T-cell (primary cell): ENCODE measurements at regions not wholly inside any gene's neighbourhood (a gene's known extent, or its start where the extent isn't known, plus 50 kb on each side); places are given as distances from the start of the nearest gene placed in this dataset.

Source experiments
- ATAC-seq, 4 experiments: fragments of 200-7000 bp in 3 of 4; fragments of 150-1000 bp in 1 of 4; cut with Tn5 transposase; replicated peaks in 1 of 4; 1 replicate in 3 of 4; 2 replicates in 1 of 4; pipeline ENCODE4 v1.10.0; 2021; ENCODE audit warnings: moderate library complexity in 3 of 4, mild to moderate bottlenecking in 2 of 4, moderate number of reproducible peaks in 1 of 4
- CTCF ChIA-PET, 2 donors: fragments of 300-600 bp; sonication (Branson Sonifier 250); formaldehyde crosslinking; loops; one replicate each; lab custom pipeline; 2022; ENCODE audit warnings: antibody characterized with exemption in 2 of 2; lab: Charles Lee
- POLR2A ChIA-PET, 2 donors: fragments of 300-600 bp; sonication (Branson Sonifier 250); formaldehyde crosslinking; loops; one replicate each; lab custom pipeline; 2022; ENCODE audit warnings: antibody characterized with exemption in 2 of 2; lab: Charles Lee
- DNase-seq, 35 experiments: peaks; one replicate each; pipeline versions ENCODE4 v3.0.0 to v3.0.0-alpha.2; 2013 to 2023
- H3K27ac ChIP-seq: one replicate; pipeline ENCODE4 v1.5.1; 2013; ENCODE audit warnings: low read length
- H3K27me3 ChIP-seq, 2 experiments: replicated peaks in 1 of 2; 1 replicate in 1 of 2; 2 replicates in 1 of 2; pipeline versions ENCODE4 v1.6.1 to v1.7.0; 2013; ENCODE audit warnings: low read length in 1 of 2, mixed read lengths in 1 of 2; ENCODE audit not compliant: control insufficient read depth in 2 of 2, insufficient read depth in 2 of 2; ENCODE audit errors: extremely low read depth in 1 of 2
- H3K36me3 ChIP-seq, 2 donors: 1 replicate in 1 of 2; 2 replicates in 1 of 2; pipeline versions ENCODE4 v1.6.1 to v1.7.0; 2013; ENCODE audit warnings: low read length in 1 of 2; ENCODE audit not compliant: control insufficient read depth in 2 of 2, insufficient read depth in 1 of 2; ENCODE audit errors: extremely low read depth in 1 of 2
- H3K4me1 ChIP-seq, 2 experiments: 1 replicate in 1 of 2; 2 replicates in 1 of 2; pipeline versions ENCODE4 v1.6.1 to v1.7.0; 2013; ENCODE audit warnings: low read length in 2 of 2, mixed read lengths in 1 of 2; ENCODE audit not compliant: insufficient read depth in 2 of 2, control insufficient read depth in 1 of 2; ENCODE audit errors: extremely low read depth in 1 of 2
- H3K4me3 ChIP-seq, 2 donors: 1 replicate in 1 of 2; 2 replicates in 1 of 2; pipeline versions ENCODE4 v1.5.1 to v1.7.0; 2013; ENCODE audit warnings: mild to moderate bottlenecking in 2 of 2, low read length in 1 of 2, moderate library complexity in 1 of 2; ENCODE audit not compliant: control insufficient read depth in 1 of 2; ENCODE audit errors: extremely low read depth in 1 of 2
- H3K9me3 ChIP-seq: 2 replicates; pipeline ENCODE4 v1.7.0; 2013
- H3K27ac Mint-ChIP-seq, 2 donors: one replicate each; pipeline ENCODE4 v1.8.0; 2020 to 2021; ENCODE audit warnings: mild to moderate bottlenecking in 2 of 2, mixed read lengths in 2 of 2
- H3K27me3 Mint-ChIP-seq, 2 donors: one replicate each; pipeline ENCODE4 v1.8.0; 2021 to 2022; ENCODE audit warnings: mixed read lengths in 2 of 2
- H3K36me3 Mint-ChIP-seq: one replicate; pipeline ENCODE4 v1.8.0; 2021; ENCODE audit warnings: mixed read lengths
- H3K4me1 Mint-ChIP-seq, 3 donors: one replicate each; pipeline ENCODE4 v1.8.0; 2020 to 2022; ENCODE audit warnings: mixed read lengths in 3 of 3, mild to moderate bottlenecking in 1 of 3
- H3K4me3 Mint-ChIP-seq, 3 donors: one replicate each; pipeline ENCODE4 v1.8.0; 2020 to 2022; ENCODE audit warnings: mild to moderate bottlenecking in 3 of 3, mixed read lengths in 3 of 3, moderate library complexity in 3 of 3
- H3K9me3 Mint-ChIP-seq, 3 donors: one replicate each; pipeline ENCODE4 v1.8.0; 2020 to 2022; ENCODE audit warnings: mixed read lengths in 3 of 3
- WGBS: methylation state at CpG from one replicate; pipeline ENCODE4 v1.1.5; 2013; ENCODE audit warnings: missing lambda C conversion rate; ENCODE audit not compliant: insufficient coverage; 5-methylcytosine and 5-hydroxymethylcytosine counted together

GRCh38 chr7:88401009-88401623 lies 94.4 kb upstream of the STEAP4 start:
- POLR2A ChIA-PET, result no interaction called here
- no peaks in the 10 kb centered on the region for H3K9me3 ChIP-seq
- H3K27ac Mint-ChIP-seq, result no peak overlapping the region
- WGBS, result no CpG with 5 or more reads among the region's 4 CpGs
- no peaks in the 10 kb centered on the region for H3K4me1 ChIP-seq
- H3K9me3 Mint-ChIP-seq, result no peaks in the 10 kb centered on the region
- no peaks in the 10 kb centered on the region for H3K27me3 ChIP-seq
- H3K36me3 Mint-ChIP-seq, result no peaks in the 10 kb centered on the region
- peaks cover 0 to 2% (median 0%) of the 10 kb centered on the region in 3 donors for H3K4me1 Mint-ChIP-seq
- H3K4me3 ChIP-seq, result no peak overlapping the region
- CTCF ChIA-PET, result no interaction called here
- H3K27ac ChIP-seq, result no peak overlapping the region
- H3K4me3 Mint-ChIP-seq, result no peak overlapping the region
- H3K36me3 ChIP-seq, result no peaks in the 10 kb centered on the region
- ATAC-seq (no peak), DNase-seq (peak in 1 of 35 experiments; percentile 12)
- peaks cover 4% of the 10 kb centered on the region in 2 donors for H3K27me3 Mint-ChIP-seq

GRCh38 chr7:88399696-88400240 lies 93.1 kb upstream of the STEAP4 start:
- H3K4me1 ChIP-seq, result no peaks in the 10 kb centered on the region
- no peaks in the 10 kb centered on the region for H3K9me3 ChIP-seq
- H3K36me3 ChIP-seq, result no peaks in the 10 kb centered on the region
- Mint-ChIP-seq H3K27me3 (peaks cover 4% of the 10 kb centered on the region in 2 donors), H3K36me3 (no peaks in the 10 kb centered on the region), H3K9me3 (no peaks in the 10 kb centered on the region), H3K27ac (no peak overlapping the region), H3K4me1 (peaks cover 0 to 2% (median 0%) of the 10 kb centered on the region in 3 donors), H3K4me3 (no peak overlapping the region)
- ChIA-PET POLR2A (interaction anchor here in 1 of 2 donors (0.7 kb wide), 1 partner anchor 81 kb away, joined by 6 read pairs; no protein-coding TSS in a partner anchor), CTCF (interaction anchor here (0.6 to 0.7 kb wide), 3 partner anchors 115 to 1747 kb away, joined by 4 to 7 read pairs (median 4); no protein-coding TSS in a partner anchor)
- DNase-seq (no peak), ATAC-seq (no peak)
- 93% methylated on average over 2 of the region's 5 CpGs for WGBS
- no peak overlapping the region for H3K27ac ChIP-seq
- no peak overlapping the region for H3K4me3 ChIP-seq
- H3K27me3 ChIP-seq, result no peaks in the 10 kb centered on the region

- peaks cover 0 to 2% (median 0%) of the 10 kb centered on the region in 3 donors for H3K4me1 Mint-ChIP-seq
- H3K27ac ChIP-seq, result no peak overlapping the region
- H3K4me3 Mint-ChIP-seq, result no peak overlapping the region
- ChIA-PET CTCF (interaction anchor here (0.6 to 0.7 kb wide), 3 partner anchors 115 to 1589 kb away, joined by 4 to 6 read pairs (median 4); no protein-coding TSS in a partner anchor), POLR2A (interaction anchor here in 1 of 2 donors (0.7 kb wide), 1 partner anchor 81 kb away, joined by 6 read pairs; no protein-coding TSS in a partner anchor)
- H3K27ac Mint-ChIP-seq, result no peak overlapping the region
- no peak overlapping the region for H3K4me3 ChIP-seq
- H3K9me3 Mint-ChIP-seq, result no peaks in the 10 kb centered on the region
- H3K4me1 ChIP-seq, result no peaks in the 10 kb centered on the region
- no peaks in the 10 kb centered on the region for H3K9me3 ChIP-seq
- DNase-seq (no peak), ATAC-seq (no peak)
- H3K27me3 Mint-ChIP-seq, result peaks cover 4% of the 10 kb centered on the region in 2 donors
- H3K36me3 Mint-ChIP-seq, result no peaks in the 10 kb centered on the region
- no peaks in the 10 kb centered on the region for H3K36me3 ChIP-seq
- H3K27me3 ChIP-seq, result no peaks in the 10 kb centered on the region
- WGBS, result 82% methylated on average over 3 of the region's 9 CpGs
Measured at GRCh38 chr7:88399036-88399435, 92.3 kb upstream of the STEAP4 start.

DNA sequence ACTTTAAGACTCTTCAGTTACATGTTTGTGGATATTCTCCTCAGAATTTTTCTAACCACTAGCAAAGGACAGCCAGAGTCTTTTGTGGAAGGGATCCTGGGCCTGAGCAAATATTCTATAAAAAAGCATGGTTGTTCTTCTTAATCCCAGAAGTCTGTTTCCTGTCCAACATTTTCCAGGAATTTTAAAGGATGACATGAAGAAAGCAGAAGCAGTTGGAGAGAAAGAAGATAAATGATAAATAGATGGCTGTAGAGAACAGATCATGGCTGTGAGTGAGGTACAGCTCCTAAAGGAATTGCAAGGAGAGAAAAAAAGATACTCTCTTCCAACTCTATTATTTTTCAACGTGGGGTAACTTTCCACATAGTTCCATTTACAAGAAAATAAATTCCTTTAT lies 91.8 kb upstream of the STEAP4 start:
- CTCF ChIA-PET, result interaction anchor here in 1 of 2 donors (0.7 kb wide), 1 partner anchor 1590 kb away, joined by 6 read pairs; no protein-coding TSS in a partner anchor
- no peak for ATAC-seq
- Histone ChIP-seq H3K4me1 (no peaks in the 10 kb centered on the region), H3K27me3 (no peaks in the 10 kb centered on the region), H3K4me3 (no peak overlapping the region), H3K9me3 (no peaks in the 10 kb centered on the region), H3K36me3 (no peaks in the 10 kb centered on the region), H3K27ac (no peak overlapping the region)
- Mint-ChIP-seq H3K27ac (no peak overlapping the region), H3K36me3 (no peaks in the 10 kb centered on the region), H3K4me1 (peaks cover 0 to 2% (median 0%) of the 10 kb centered on the region in 3 donors), H3K9me3 (no peaks in the 10 kb centered on the region), H3K4me3 (no peak overlapping the region), H3K27me3 (peaks cover 4% of the 10 kb centered on the region in 2 donors)
- POLR2A ChIA-PET, result no interaction called here
- DNase-seq, result no peak
- no CpG with 5 or more reads among the region's 1 CpG for WGBS

- H3K9me3 Mint-ChIP-seq, result no peaks in the 10 kb centered on the region
- no peaks in the 10 kb centered on the region for H3K27me3 ChIP-seq
- CTCF ChIA-PET, result no interaction called here
- peaks cover 4 to 9% of the 10 kb centered on the region in 2 donors for H3K27me3 Mint-ChIP-seq
- H3K27ac Mint-ChIP-seq, result no peak overlapping the region
- no peak overlapping the region for H3K4me3 ChIP-seq
- no peak for DNase-seq
- H3K27ac ChIP-seq, result no peak overlapping the region
- ATAC-seq, result no peak
- H3K36me3 Mint-ChIP-seq, result no peaks in the 10 kb centered on the region
- POLR2A ChIA-PET, result no interaction called here
- H3K4me1 Mint-ChIP-seq, result peaks cover 0 to 2% (median 0%) of the 10 kb centered on the region in 3 donors
- no peaks in the 10 kb centered on the region for H3K4me1 ChIP-seq
- no peaks in the 10 kb centered on the region for H3K36me3 ChIP-seq
- no peaks in the 10 kb centered on the region for H3K9me3 ChIP-seq
- H3K4me3 Mint-ChIP-seq, result no peak overlapping the region
Measured at GRCh38 chr7:88396948-88397322, 90.2 kb upstream of the STEAP4 start.

DNA sequence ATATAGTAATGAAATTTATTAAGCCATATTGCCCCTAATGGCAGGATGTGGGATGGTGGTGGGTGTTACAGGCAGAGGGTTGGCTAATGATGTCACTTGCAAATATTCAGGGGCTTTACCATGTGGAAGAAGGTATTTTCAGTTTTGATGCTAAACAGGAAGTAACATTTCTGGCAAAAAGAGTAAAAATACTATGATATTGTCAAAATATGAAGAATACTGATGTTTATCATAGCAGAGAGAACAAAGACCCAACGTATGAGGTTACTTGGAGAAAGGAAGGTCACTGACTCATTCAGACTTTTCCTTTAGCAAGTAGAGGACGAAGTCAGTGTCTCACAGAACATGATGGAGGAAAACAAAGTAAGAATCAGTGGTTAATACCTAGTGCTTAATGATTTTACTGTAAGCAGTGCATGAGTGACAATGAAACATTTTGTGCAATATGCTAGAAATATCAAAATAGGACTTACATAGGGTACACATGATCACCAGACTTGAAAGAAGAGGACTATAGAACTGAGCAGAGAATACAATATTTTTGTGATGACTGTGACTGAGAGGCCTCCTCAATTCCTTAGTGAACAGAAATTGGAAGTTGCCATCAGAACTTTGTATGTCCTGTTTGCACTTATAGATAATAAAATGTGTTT lies 89.7 kb upstream of the STEAP4 start:
- Mint-ChIP-seq H3K9me3 (no peaks in the 10 kb centered on the region), H3K27ac (no peak overlapping the region), H3K27me3 (peaks cover 4 to 9% of the 10 kb centered on the region in 2 donors), H3K36me3 (no peaks in the 10 kb centered on the region), H3K4me3 (no peak overlapping the region), H3K4me1 (peaks cover 0 to 2% (median 0%) of the 10 kb centered on the region in 3 donors)
- DNase-seq, result no peak
- Histone ChIP-seq H3K27me3 (no peaks in the 10 kb centered on the region), H3K4me1 (no peaks in the 10 kb centered on the region), H3K9me3 (no peaks in the 10 kb centered on the region), H3K4me3 (no peak overlapping the region), H3K36me3 (no peaks in the 10 kb centered on the region), H3K27ac (no peak overlapping the region)
- WGBS, result 40% methylated on average over 2 of the region's 2 CpGs
- ATAC-seq, result no peak
- CTCF ChIA-PET, result no interaction called here
- POLR2A ChIA-PET, result no interaction called here
